Stimulated activated CD4-positive, alpha-beta T cell treated with anti-CD3 and anti-CD28 coated beads, Interleukin-15, amount 100 ng/mL, for 48 hours (primary cell): ENCODE measurements at regions not wholly inside any gene's neighbourhood (a gene's known extent, or its start where the extent isn't known, plus 50 kb on each side); places are given as distances from the start of the nearest gene placed in this dataset.
"Not testable (repeated sequence)": the region's sequence is repeated elsewhere in the genome, so short reads cannot be mapped to it uniquely, and the experiment has no call there.

Source experiments
- DNase-seq, 2 donors: peaks; one replicate each; pipeline ENCODE4 v3.0.0-alpha.2; 2020; ENCODE audit warnings: low read depth in 2 of 2

- DNase-seq: no peak
Observed at GRCh38 chr9:7347556-7347955, 452.0 kb downstream of the DMAC1 start.

- DNase-seq: no peak
Observed at GRCh38 chr9:7346144-7346543, 453.4 kb downstream of the DMAC1 start.

GRCh38 chr9:7342736-7343135 is 456.8 kb downstream of the DMAC1 start:
- DNase-seq: no peak

GRCh38 chr9:7342229-7342628 is 457.3 kb downstream of the DMAC1 start:
- no peak for DNase-seq

GRCh38 chr9:7341571-7341970 is 458.0 kb downstream of the DMAC1 start:
- no peak for DNase-seq

- no peak for DNase-seq
Observed at GRCh38 chr9:7340451-7340850, 459.1 kb downstream of the DMAC1 start.

GRCh38 chr9:7338586-7339281 is 460.8 kb downstream of the DMAC1 start:
- DNase-seq: no peak

GRCh38 chr9:7336356-7337065 is 463.1 kb downstream of the DMAC1 start:
- DNase-seq: no peak

GRCh38 chr9:7333719-7334118 is 465.9 kb downstream of the DMAC1 start:
- no peak for DNase-seq

GRCh38 chr9:7332780-7333179 is 466.8 kb downstream of the DMAC1 start:
- DNase-seq: no peak

- DNase-seq: no peak
Observed at GRCh38 chr9:7328453-7328852, 471.1 kb downstream of the DMAC1 start.

- DNase-seq: no peak
Observed at GRCh38 chr9:7325995-7326394, 473.6 kb downstream of the DMAC1 start.

- no peak for DNase-seq
Observed at GRCh38 chr9:7324152-7324598, 475.4 kb downstream of the DMAC1 start.

- DNase-seq: no peak
Observed at GRCh38 chr9:7320841-7321240, 478.7 kb downstream of the DMAC1 start.

GRCh38 chr9:7320139-7320538 is 479.4 kb downstream of the DMAC1 start:
- DNase-seq: no peak

- DNase-seq: no peak
Observed at GRCh38 chr9:7318920-7319319, 480.7 kb downstream of the DMAC1 start.

- DNase-seq: no peak
Observed at GRCh38 chr9:7316967-7317366, 482.6 kb downstream of the DMAC1 start.

- no peak for DNase-seq
Observed at GRCh38 chr9:7316166-7316795, 483.3 kb downstream of the DMAC1 start.

GRCh38 chr9:7315746-7316145 is 483.8 kb downstream of the DMAC1 start:
- DNase-seq: no peak

- no peak for DNase-seq
Observed at GRCh38 chr9:7315116-7315515, 484.5 kb downstream of the DMAC1 start.

GRCh38 chr9:7313389-7313788 is 486.2 kb downstream of the DMAC1 start:
- no peak for DNase-seq

GRCh38 chr9:7309051-7309450 is 490.5 kb downstream of the DMAC1 start:
- not testable (repeated sequence) for DNase-seq

GRCh38 chr9:7305677-7306076 is 493.9 kb downstream of the DMAC1 start:
- DNase-seq: no peak
